GM12891 (cell line): ENCODE measurements at regions not wholly inside any gene's neighbourhood (a gene's known extent, or its start where the extent isn't known, plus 50 kb on each side); places are given as distances from the start of the nearest gene placed in this dataset.

Experiments used
- POLR2A ChIP-seq: IDR thresholded peaks from 2 replicates; pipeline ENCODE4 v1.6.1; 2011; ENCODE audit warnings: low read depth, low read length, control low read depth
- POLR2AphosphoS5 ChIP-seq: IDR thresholded peaks from 2 replicates; pipeline ENCODE4 v1.6.1; 2011; ENCODE audit warnings: low read depth, low read length, control low read depth

- no peak for TF ChIP-seq POLR2A
- no peak for TF ChIP-seq POLR2AphosphoS5
Measured at GRCh38 chr2:157176602-157177001, 80.9 kb upstream of the GALNT5 start.
